ENCODE measurements at regions not wholly inside any gene's neighbourhood (a gene's known extent, or its start where the extent isn't known, plus 50 kb on each side); places are given as distances from the start of the nearest gene placed in this dataset.

DNA sequence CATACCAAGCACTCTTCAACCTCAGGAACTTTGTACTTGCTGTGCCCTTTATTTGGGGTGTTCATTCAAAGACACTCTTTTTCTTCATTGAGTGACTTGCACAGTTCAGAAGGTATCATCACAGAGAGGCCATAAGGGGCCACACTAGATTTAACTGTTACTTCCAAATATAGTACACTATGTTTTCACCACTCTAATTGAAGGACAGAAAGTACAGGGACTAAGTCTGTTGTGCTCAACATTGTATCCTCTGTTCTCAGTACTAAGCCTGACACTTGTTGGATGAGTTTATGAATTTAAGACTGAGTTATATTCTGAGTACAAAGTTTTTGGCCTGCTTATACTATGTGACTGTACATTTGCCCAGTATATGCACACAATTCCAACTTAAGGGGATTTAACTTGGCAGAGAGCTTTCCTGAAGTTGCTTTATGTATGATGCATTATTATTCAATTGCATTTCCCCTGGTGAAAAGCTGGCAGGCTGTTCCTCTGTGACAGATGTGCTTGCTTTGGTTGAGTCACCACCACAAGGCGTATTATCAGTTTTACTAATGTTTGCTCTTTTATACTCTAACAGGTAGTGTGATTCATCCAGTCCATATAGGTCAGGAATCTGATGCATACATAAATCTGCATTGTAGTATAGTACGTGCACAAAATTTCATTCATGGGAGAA lies 714.8 kb downstream of the TLR4 start:
- H3K4me3 ChIP-seq (replicated peaks; ENCODE audit: low read depth, low read length): no peak overlapping the region
- TF ChIP-seq, protein P1, sequence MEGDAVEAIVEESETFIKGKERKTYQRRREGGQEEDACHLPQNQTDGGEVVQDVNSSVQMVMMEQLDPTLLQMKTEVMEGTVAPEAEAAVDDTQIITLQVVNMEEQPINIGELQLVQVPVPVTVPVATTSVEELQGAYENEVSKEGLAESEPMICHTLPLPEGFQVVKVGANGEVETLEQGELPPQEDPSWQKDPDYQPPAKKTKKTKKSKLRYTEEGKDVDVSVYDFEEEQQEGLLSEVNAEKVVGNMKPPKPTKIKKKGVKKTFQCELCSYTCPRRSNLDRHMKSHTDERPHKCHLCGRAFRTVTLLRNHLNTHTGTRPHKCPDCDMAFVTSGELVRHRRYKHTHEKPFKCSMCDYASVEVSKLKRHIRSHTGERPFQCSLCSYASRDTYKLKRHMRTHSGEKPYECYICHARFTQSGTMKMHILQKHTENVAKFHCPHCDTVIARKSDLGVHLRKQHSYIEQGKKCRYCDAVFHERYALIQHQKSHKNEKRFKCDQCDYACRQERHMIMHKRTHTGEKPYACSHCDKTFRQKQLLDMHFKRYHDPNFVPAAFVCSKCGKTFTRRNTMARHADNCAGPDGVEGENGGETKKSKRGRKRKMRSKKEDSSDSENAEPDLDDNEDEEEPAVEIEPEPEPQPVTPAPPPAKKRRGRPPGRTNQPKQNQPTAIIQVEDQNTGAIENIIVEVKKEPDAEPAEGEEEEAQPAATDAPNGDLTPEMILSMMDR (IDR thresholded peaks at IDR 0.05; ENCODE audit: insufficient read depth, low read length, poor library complexity, severe bottlenecking): no peak
- no peak for DNase-seq (ENCODE audit: extremely low read depth, insufficient read length)
- no peaks in the 10 kb centered on the region for H3K36me3 ChIP-seq (ENCODE audit: control insufficient read depth, insufficient read depth, low read length)
- H3K27me3 ChIP-seq (replicated peaks; ENCODE audit: control insufficient read depth, insufficient read depth, low read length): no peaks in the 10 kb centered on the region

DNA sequence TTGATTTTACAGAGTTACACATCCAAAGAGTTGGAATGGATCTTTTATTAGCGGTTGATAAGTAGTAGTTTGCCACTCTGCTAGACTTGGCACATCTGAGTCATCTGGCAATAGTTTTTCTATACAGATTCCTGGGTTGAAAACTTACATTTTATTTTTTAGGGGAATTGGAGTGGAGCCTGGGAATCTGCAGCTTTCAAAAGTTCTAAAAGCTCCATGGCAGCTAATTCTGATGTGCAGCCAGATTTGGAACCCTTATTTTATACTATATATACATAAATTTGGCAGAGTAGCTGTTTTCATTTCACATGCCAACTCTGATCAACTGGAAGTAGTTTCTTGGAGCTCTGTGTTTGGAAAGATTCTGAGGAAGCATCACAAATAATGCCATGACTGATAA lies 715.5 kb downstream of the TLR4 start:
- H3K36me3 ChIP-seq (ENCODE audit: control insufficient read depth, insufficient read depth, low read length): no peaks in the 10 kb centered on the region
- H3K27me3 ChIP-seq (replicated peaks; ENCODE audit: control insufficient read depth, insufficient read depth, low read length): no peaks in the 10 kb centered on the region
- DNase-seq (ENCODE audit: extremely low read depth, insufficient read length): no peak
- H3K4me3 ChIP-seq (replicated peaks; ENCODE audit: low read depth, low read length): no peak overlapping the region
- TF ChIP-seq, protein P1 (IDR thresholded peaks at IDR 0.05; ENCODE audit: insufficient read depth, low read length, poor library complexity, severe bottlenecking): no peak

DNA sequence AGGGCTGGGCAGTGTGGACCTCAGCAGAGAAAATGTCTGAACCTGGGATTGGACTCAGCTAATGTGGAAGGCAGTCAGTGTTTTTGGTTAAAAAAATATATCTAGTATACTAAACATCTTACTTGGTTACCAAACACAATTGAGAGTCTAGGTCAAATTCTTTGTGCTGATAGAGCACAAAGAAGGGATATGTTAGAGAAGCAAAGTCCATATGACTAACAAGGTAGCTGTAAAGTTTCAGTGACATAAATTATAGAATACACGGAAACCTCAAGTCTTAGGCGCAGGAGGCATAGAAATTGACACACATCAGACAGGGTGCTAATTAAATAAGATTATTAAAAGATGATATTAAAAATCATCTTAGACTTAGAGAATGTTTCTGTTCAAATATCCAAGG lies 718.3 kb downstream of the TLR4 start:
- H3K27me3 ChIP-seq (replicated peaks; ENCODE audit: control insufficient read depth, insufficient read depth, low read length): no peaks in the 10 kb centered on the region; the same call in none of the 2 replicates
- no peaks in the 10 kb centered on the region for H3K36me3 ChIP-seq (ENCODE audit: control insufficient read depth, insufficient read depth, low read length)
- TF ChIP-seq, protein P1 (IDR thresholded peaks at IDR 0.05; ENCODE audit: insufficient read depth, low read length, poor library complexity, severe bottlenecking): no peak
- DNase-seq (ENCODE audit: extremely low read depth, insufficient read length): no peak
- no peak overlapping the region for H3K4me3 ChIP-seq (replicated peaks; ENCODE audit: low read depth, low read length)

DNA sequence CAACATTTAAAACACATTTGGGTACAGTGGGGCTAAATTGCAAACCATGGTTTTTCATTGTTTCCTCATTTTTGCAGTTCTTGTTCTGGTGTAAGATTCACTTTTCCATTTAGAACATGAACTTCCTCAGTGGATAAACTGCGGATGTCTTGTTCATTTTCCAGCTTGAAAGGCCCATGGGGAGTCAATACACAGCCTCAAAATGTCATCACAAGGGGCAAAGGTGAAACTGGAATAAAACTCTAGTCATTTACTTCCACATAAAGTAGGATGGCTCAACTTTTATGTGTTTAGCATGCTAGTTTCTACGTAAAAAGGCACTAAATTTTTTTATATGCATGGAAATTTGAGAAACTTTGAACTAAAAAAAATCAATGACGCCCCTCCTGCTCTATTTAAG lies 718.8 kb downstream of the TLR4 start:
- DNase-seq (ENCODE audit: extremely low read depth, insufficient read length): no peak
- Histone ChIP-seq H3K4me3 (replicated peaks; ENCODE audit: low read depth, low read length) (no peak overlapping the region), H3K27me3 (replicated peaks; ENCODE audit: control insufficient read depth, insufficient read depth, low read length) (no peaks in the 10 kb centered on the region; the same call in none of the 2 replicates), H3K36me3 (ENCODE audit: control insufficient read depth, insufficient read depth, low read length) (no peaks in the 10 kb centered on the region)
- TF ChIP-seq, protein P1 (IDR thresholded peaks at IDR 0.05; ENCODE audit: insufficient read depth, low read length, poor library complexity, severe bottlenecking): no peak

- TF ChIP-seq, protein P1 (IDR thresholded peaks at IDR 0.05; ENCODE audit: insufficient read depth, low read length, poor library complexity, severe bottlenecking): no peak
- no peak for DNase-seq (ENCODE audit: extremely low read depth, insufficient read length)
- no peaks in the 10 kb centered on the region; the same call in none of the 2 replicates for H3K27me3 ChIP-seq (replicated peaks; ENCODE audit: control insufficient read depth, insufficient read depth, low read length)
- H3K36me3 ChIP-seq (ENCODE audit: control insufficient read depth, insufficient read depth, low read length): no peaks in the 10 kb centered on the region
- no peak overlapping the region for H3K4me3 ChIP-seq (replicated peaks; ENCODE audit: low read depth, low read length)
Observed at GRCh38 chr9:118423721-118424120, 719.5 kb downstream of the TLR4 start.

- TF ChIP-seq, protein P1 (IDR thresholded peaks at IDR 0.05; ENCODE audit: insufficient read depth, low read length, poor library complexity, severe bottlenecking): no peak
- no peaks in the 10 kb centered on the region; the same call in none of the 2 replicates for H3K27me3 ChIP-seq (replicated peaks; ENCODE audit: control insufficient read depth, insufficient read depth, low read length)
- no peak overlapping the region for H3K4me3 ChIP-seq (replicated peaks; ENCODE audit: low read depth, low read length)
- no peak for DNase-seq (ENCODE audit: extremely low read depth, insufficient read length)
- H3K36me3 ChIP-seq (ENCODE audit: control insufficient read depth, insufficient read depth, low read length): no peaks in the 10 kb centered on the region
Observed at GRCh38 chr9:118426772-118427171, 722.6 kb downstream of the TLR4 start.
